ENCODE measurements at regions not wholly inside any gene's neighbourhood (a gene's known extent, or its start where the extent isn't known, plus 50 kb on each side); places are given as distances from the start of the nearest gene placed in this dataset.

DNA sequence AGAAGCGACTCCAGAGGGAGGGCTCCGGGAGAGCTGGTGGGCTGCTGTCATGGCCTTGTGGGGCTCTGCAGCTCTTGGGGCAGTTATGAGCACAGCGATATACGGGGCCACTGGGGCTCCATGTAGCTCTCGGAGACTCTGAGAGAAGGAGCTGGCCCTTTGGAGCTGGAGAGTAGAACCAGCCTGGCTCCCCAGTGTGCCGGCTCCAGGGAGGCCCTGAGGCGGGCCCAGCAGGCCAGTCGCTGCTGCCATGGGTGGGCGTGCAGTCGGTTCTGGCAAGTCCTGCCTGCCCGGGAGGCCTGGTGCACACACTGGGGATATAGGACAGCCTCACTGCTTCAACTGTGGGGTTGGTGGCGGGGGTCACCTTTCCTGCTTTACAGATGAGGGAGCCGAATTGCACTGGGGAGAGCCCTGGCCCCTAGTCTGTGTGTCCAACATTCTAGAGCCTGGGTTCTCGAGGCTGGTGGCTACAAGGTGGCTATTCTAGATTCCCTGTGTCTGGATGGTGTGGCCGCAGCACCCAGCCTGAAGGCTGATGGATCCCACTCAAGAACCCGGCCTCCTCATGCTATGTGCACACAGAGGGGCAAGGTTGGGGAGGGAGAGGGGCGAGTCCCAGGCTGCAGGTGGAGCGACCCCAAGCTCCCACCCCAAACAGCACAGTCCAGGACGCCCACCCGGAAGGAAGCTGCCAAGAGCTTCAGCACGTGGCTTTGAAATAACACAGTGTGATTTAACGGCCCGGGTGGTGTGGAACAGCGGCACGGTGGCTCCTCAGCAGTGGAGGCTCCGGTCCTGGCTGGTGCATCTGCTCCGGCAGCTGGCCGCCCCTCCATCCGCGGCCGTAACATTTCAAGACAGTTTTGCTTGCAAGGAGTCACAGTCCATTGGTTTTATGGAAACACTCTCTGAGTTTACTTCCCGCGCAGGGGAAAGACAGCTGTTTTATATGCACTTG lies 188.3 kb upstream of the C14orf180 start (continued):
- TF ChIP-seq GABPA (IDR thresholded peaks at IDR 0.05; ENCODE audit: low read depth) (no peak), TAF1 (IDR thresholded peaks at IDR 0.05; ENCODE audit: borderline replicate concordance, low read depth, low read length) (no peak), TCF12 (IDR thresholded peaks at IDR 0.05) (no peak), JUND (IDR thresholded peaks at IDR 0.05) (no peak), RXRA (IDR thresholded peaks at IDR 0.05; ENCODE audit: borderline replicate concordance, low read depth) (no peak), FOXM1 (IDR thresholded peaks at IDR 0.05; ENCODE audit: low read depth) (no peak), YY1 (IDR thresholded peaks at IDR 0.05; ENCODE audit: low read depth) (no peak)
- TF ChIP-seq, protein P1, sequence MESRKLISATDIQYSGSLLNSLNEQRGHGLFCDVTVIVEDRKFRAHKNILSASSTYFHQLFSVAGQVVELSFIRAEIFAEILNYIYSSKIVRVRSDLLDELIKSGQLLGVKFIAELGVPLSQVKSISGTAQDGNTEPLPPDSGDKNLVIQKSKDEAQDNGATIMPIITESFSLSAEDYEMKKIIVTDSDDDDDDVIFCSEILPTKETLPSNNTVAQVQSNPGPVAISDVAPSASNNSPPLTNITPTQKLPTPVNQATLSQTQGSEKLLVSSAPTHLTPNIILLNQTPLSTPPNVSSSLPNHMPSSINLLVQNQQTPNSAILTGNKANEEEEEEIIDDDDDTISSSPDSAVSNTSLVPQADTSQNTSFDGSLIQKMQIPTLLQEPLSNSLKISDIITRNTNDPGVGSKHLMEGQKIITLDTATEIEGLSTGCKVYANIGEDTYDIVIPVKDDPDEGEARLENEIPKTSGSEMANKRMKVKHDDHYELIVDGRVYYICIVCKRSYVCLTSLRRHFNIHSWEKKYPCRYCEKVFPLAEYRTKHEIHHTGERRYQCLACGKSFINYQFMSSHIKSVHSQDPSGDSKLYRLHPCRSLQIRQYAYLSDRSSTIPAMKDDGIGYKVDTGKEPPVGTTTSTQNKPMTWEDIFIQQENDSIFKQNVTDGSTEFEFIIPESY (IDR thresholded peaks at IDR 0.05; ENCODE audit: borderline replicate concordance, low read depth), result no peak

DNA sequence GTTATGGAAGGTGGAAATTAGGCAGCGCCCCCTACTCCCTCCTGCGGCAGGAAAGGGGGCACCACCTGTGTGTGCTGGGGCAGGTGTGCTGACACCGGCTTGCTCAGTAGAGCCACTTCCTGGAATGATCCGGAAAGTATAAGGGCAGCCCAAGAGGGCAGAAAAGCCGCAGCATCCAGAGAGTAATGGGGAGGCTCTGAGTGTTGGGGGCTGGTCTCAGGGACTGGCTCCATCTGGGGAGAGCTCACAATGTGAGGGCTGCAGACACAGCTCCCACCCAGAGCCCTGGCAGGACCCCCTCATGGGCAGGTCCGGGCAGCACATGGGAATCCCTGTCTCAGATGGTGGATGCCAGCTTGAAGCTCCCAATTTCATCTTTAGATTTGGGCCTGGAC lies 187.6 kb upstream of the C14orf180 start:
- H3K9ac ChIP-seq, result no peak overlapping the region
- peaks cover 0 to 14% of the 10 kb centered on the region in 2 experiments; a peak in 1 of 4 replicates for H3K4me1 ChIP-seq (ENCODE audit: control insufficient read depth in 1 of 2, insufficient read depth in 2 of 2, low read depth in 1 of 2, low read length in 1 of 2)
- no peak overlapping the region for H3K4me2 ChIP-seq
- no peaks in the 10 kb centered on the region for H3K9me2 ChIP-seq
- no peak overlapping the region for H3K4me3 ChIP-seq (ENCODE audit: low read depth in 2 of 2, low read length in 1 of 2)
- no peaks in the 10 kb centered on the region for H3K79me2 ChIP-seq (ENCODE audit: insufficient read depth)
- no peaks in the 10 kb centered on the region for H3K9me3 ChIP-seq
- no peak for DNase-seq
- no peak overlapping the region for H2AFZ ChIP-seq (ENCODE audit: low read depth)
- no peaks in the 10 kb centered on the region for H3K27me3 ChIP-seq (ENCODE audit: insufficient read depth)
- POLR2A ChIA-PET, result no interaction called here
- CTCF ChIA-PET, result interaction anchor here (1.0 to 2.3 kb wide), 4 partner anchors 8 to 248 kb away, joined by 3 to 8 read pairs (median 4); no protein-coding TSS in a partner anchor
- TF ChIP-seq YY1 (IDR thresholded peaks at IDR 0.05; ENCODE audit: low read depth) (no peak), EZH2phosphoT487 (IDR thresholded peaks at IDR 0.05; ENCODE audit: borderline replicate concordance, low read depth) (no peak), FOXJ3 (CRISPR knock-in tag; IDR thresholded peaks at IDR 0.05) (no peak), SMC3 (IDR thresholded peaks at IDR 0.05; ENCODE audit: low read depth, low read length) (no peak), RCOR1 (IDR thresholded peaks at IDR 0.05; ENCODE audit: low read length) (no peak)
- TF ChIP-seq, protein P2, sequence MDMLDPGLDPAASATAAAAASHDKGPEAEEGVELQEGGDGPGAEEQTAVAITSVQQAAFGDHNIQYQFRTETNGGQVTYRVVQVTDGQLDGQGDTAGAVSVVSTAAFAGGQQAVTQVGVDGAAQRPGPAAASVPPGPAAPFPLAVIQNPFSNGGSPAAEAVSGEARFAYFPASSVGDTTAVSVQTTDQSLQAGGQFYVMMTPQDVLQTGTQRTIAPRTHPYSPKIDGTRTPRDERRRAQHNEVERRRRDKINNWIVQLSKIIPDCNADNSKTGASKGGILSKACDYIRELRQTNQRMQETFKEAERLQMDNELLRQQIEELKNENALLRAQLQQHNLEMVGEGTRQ (IDR thresholded peaks at IDR 0.05; ENCODE audit: borderline replicate concordance, low read depth, low read length), result no peak
- 38% methylated on average over 4 of the region's 6 CpGs for WGBS (ENCODE audit: low lambda C conversion rate)
- H3F3A ChIP-seq (replicated peaks; ENCODE audit: insufficient read depth), result no peaks in the 10 kb centered on the region
- H4K20me1 ChIP-seq (ENCODE audit: insufficient read depth), result no peaks in the 10 kb centered on the region
- no peaks in the 10 kb centered on the region for H3K36me3 ChIP-seq (replicated peaks in 1 of 2; ENCODE audit: control insufficient read depth in 1 of 2, insufficient read depth in 2 of 2, low read length in 1 of 2)
- no peak overlapping the region for H3K27ac ChIP-seq (ENCODE audit: low read depth in 2 of 2, low read length in 1 of 2)

Measured in SK-N-SH (cell line).